Stimulated activated CD4-positive, alpha-beta T cell treated with anti-CD3 and anti-CD28 coated beads, Interleukin-1b, Interleukin-23, amount 100 ng/mL, for 4 hours (primary cell): ENCODE measurements at regions not wholly inside any gene's neighbourhood (a gene's known extent, or its start where the extent isn't known, plus 50 kb on each side); places are given as distances from the start of the nearest gene placed in this dataset.
"Not testable (repeated sequence)": the region's sequence is repeated elsewhere in the genome, so short reads cannot be mapped to it uniquely, and the experiment has no call there.

ENCODE experiments used
- DNase-seq, 2 donors: peaks; one replicate each; pipeline ENCODE4 v3.0.0-alpha.2; 2020; ENCODE audit warnings: low read depth in 2 of 2

DNA sequence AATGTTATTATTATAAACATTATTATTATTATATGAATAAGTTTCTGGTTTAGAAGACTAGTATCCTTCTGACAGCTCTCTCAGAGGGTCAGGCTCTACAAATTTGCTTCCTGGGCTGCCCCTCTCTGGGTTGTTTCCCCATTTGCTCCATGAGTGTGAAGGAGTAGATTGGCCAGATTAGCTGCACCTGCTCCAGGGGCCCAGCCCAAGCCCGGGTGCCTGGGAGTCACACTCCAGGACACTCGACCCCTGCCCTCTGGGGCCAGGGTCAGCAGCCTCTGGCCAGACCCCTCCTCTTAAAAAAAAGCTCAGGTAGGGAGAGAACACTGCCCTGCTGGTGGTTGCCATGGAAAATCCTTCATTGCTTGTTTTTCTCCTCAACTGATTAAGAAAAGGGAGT lies 169.0 kb upstream of the FOXD4L5 start:
- DNase-seq: not testable (repeated sequence)

DNA sequence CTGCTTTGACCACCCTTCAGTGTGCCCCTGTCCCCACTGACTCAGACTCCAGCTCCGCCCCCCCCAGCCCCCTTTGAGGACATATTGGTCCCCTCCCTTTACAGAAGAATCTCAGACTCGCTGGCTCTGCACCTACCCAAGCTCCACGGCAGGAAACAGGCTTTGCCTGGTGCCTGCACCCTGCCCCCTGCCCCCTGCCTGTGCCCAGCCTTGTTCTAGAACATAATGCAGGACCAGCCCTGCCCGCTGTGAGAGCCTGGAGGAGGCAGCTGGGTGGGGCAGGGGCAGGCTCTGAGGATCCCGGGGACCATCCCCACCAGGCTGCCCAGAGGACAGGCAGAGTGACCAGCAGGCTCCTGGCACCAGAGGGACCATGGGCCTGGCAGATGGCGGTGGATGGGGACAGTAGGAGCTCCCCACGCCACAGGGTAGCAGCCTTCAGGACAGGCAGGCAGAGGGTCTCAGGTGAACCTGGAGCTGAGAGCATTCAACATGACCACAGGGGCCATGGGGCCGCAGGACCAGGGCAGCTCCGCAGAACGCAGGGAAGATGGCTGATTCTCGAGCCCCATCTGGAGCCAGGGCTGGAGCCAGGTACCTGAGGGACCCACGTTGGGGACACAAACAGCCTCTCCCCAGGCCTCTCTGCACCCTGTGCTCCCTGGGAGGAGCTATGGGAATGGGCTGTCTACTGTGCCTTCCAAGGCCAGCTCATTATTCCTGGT lies 165.0 kb upstream of the FOXD4L5 start:
- not testable (repeated sequence) for DNase-seq

DNA sequence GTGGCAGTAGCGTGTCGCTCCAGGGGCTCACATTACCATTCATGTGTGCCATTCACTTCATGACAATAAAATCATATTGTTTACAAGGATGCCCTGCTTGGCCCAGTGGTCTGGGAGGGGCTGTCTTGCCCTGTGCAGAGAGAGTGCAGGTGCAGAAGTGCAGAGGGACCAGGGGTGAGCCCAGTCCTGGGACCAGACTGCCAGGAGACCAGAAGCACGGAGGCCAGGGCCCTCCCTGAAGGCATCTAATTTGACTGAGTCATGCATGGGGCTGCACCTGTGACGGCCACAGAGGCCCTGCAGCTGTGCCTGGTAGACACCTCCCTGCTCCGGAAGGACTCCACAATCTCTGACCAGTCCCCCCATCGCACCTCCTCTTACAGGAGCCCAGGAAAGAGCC lies 164.4 kb upstream of the FOXD4L5 start:
- DNase-seq: no peak

DNA sequence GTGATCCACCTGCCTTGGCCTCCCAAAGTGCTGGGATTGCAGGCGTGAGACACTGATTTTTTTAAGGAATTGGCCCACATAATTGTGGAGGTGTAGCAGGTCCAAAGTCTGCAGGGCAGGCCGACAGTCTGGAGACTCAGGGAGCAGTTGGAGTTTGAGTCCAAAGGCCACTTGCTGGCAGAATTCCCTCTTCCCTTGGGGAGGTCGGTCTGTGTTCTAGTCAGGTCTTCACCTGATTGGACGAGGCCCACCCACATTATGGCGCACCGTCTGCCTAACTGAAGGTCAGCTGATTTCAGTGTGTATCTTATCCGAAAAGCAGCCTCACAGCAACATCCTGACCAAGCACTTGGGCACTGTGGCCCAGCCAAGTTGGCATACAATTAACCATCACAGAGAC lies 162.1 kb upstream of the FOXD4L5 start:
- DNase-seq: not testable (repeated sequence)

DNA sequence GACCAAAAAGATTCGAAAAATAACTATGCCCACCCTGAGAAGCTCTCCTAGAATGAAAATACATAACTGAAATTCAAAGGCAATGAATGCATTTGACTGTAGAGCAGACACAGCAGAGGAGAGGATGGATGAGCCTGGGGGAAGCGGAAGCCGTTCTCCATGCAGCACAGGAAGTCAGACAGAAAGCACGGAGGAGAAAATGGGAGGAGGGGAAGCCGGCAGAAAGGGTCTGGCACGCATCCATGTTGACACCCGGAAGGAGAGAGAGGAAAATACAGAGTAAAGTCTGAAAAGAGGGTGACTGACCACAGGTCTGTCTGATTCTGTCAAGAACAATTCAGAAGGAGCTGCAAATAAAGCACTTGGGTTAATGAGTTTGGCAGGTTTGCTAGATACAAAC lies 161.0 kb upstream of the FOXD4L5 start:
- DNase-seq: not testable (repeated sequence)

DNA sequence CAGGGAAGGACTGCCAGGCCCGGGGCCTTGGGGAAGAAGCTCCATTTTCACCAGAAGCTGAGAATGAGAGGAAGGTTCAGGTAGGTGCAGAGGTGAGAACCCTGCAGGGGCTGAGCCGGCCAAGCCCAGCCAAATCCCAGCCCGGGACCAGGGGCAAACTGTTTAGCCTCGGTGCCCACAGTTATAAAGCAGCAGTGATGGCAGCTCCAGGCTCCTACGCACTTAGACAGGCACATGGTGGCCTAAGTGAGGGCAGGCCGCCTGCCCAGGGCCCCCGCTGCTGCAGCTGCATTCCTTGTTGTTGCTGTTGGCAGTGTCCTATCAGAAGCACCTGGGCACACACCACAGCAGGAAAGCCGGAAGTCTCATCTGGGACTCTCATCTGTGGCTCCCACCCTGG lies 159.9 kb upstream of the FOXD4L5 start:
- DNase-seq: no peak

DNA sequence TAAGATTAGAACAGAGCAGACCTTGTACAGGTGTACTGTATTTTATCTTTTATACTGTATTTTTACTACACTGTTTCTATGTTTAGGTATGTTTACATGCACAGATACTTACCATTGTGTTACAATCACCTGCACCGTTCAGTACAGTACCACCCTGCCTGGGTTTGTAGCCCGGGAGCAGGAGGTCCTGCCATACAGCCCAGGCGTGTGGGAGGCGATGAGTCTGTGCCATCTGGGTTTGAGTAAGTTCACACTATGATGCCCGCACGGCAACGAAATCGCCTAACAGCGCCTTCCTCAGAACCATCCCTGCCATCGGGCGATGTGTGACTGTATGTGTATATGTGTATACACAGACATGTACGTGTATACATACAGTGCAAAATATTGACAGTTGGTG lies 157.1 kb upstream of the FOXD4L5 start:
- DNase-seq: not testable (repeated sequence)

DNA sequence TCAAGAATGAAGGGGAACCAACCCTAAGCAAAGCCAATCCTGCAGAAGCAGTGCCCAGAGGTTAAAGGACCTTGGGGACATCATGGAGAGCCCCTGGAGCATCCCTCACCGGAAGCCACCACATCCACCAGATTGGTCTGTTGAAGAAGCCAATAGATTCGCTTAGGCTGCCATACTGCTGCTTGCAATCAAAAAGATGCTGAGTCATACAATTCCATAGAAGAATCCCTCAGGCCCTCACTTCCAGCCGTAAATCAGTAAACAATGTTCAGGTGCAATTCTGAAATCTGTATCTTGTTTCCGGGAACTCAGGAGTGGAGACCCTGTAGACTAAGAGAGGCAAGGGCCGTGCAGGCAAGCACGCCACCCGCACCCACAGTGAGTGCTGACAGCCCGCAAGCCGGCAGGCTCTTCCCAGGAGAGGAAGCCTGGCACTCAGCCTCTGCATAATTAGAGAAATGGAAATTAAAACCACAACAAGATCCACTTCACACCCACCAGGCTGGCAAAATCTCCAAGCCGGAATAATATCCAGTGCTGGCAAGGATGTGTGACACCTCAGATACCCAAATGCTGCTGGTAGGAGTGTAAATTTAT lies 156.4 kb upstream of the FOXD4L5 start:
- not testable (repeated sequence) for DNase-seq

DNA sequence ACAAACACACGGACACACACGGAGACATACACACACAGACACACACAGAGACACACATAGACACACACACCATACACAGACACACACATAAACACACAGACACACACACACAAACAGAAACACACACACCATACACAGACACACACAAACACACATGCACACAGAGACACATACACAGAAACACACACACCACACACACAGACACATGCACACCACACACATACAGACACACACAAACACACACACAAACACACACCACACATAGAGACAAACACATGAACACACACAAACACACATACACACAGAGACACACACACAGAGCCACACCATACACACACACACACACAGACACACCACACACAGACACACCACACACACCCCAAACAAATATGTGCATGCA lies 152.7 kb upstream of the FOXD4L5 start:
- DNase-seq: no peak

DNA sequence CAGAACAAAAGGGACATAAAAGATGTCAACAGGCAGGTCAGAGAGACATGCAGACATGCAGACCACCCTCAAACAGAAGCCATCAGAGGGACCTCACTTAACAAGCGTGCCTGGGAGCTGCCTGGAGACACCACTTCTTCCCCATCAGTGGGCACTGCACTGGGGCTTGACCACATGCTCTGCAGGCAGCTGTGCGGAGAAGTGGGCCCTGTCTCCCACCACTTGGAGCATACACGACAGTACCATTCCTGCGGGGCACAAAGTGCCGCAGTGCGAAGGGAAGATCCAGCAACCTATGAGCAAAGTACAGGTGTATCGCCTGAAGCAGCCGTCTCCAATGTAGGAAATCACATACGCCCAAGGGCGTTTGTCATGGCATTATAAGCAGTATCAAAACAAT lies 150.5 kb upstream of the FOXD4L5 start:
- DNase-seq: no peak

DNA sequence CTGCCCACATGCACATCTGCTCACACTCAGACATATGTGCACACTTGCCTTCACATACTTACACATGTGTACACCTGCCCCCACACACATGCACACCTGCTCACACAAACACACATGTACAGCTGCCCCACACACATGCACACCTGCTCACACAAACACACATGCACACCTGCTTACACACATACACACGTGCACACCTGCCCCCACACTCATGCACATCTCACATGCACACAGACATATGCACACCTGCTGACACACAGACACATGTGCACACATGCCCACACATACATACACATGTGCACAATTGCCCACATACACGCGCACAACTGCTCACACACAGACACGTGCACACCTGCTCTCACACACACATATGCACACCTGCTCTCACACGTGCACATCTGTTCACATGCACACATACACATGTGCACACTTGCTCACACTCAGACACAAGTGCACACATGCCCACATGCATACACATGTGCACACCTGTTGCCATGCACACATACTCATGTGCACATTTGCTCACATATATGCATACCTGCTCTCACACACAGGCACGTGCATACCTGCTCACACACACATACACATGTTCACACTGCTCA lies 147.8 kb upstream of the FOXD4L5 start:
- DNase-seq: no peak

DNA sequence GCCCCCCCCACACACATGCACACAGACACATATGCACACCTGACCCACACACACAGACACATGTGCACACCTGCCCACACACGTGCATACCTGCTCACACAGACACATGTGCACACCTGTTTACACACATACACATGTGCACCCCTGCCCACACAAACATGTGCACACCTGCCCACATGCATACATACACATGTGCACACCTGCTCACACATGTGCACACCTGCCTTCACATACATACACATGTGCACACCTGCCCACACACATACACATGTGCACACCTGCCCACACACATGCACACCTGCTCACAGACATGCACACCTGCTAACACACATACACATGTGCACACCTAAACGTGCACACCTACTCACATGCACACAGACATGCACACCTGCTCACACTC lies 147.0 kb upstream of the FOXD4L5 start:
- no peak for DNase-seq

DNA sequence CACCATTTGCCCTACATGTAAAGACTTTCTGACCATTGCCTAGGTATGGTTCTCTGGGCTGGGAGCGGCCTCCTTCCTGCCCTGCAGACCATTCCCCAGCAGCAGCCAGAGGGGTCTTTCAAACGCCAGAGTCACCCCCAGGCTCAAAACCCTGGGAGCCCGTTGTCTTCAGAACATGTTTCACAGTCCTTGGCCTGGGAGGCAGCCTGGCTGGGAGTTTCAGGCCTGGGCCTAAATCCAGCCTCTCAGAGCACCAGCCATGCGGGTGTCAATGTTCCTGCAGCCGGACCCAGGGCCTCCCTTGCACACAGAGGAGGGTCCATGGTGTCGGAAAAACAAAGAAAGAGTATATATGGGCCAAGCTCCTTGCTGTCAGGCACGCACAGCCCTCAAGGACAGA lies 145.2 kb upstream of the FOXD4L5 start:
- no peak for DNase-seq

DNA sequence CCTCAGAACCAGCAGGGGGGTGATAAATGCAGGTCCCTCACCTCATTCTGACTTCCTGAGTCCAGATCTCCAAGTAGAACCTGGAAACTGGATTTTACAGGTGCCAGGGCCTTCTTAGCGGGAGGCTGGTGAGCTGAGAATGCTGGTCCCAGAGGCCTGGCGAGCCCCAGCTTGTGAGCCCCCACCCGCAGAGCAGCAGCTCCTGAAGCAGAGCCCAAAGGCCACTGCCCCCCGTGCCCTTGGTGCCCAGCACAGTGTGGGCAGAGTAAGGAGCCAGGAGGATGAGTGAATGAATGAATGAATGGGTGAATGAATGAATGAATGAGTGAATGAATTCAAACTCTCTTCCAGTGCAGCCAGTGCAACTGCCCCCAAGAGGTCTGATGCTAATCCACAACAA lies 142.4 kb upstream of the FOXD4L5 start:
- not testable (repeated sequence) for DNase-seq

DNA sequence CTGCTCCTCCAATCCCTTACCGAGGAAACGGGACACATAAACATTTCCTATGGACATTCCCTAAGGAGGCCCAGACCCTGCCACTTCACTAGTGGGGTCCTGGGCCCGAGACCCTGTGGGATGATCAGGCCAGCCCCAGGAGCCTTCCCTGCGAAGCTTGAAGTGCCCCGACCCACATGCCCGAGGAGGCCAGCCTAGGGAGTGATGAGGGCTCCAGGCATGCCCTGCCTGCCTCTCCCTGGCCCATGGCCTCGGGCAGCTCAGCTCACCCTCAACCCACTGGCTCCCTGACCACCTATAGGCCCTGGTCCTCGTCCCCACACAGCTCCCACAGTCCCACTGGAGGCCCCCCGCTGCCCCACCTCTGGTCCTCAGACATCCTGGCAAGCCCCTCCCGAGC lies 141.8 kb upstream of the FOXD4L5 start:
- not testable (repeated sequence) for DNase-seq

DNA sequence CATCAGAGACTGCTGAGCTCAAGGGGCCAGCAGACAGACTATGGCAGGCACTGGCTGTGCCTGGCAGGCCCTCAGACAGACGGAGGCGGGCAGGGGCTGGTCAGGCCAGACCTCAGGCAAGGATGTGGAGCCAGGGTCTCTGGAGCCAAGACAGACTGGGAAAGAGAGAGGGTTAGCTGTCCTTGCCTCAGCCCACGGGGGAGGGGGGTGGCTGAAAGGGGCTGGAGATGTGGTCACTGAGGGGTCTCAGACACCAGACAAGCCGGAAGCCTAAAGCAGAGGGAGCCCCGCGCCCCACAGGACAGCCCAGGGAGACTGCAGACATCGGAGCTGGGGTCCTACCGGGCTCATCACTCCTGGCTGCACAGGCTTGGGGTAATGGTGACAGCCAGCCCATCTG lies 141.2 kb upstream of the FOXD4L5 start:
- no peak for DNase-seq

DNA sequence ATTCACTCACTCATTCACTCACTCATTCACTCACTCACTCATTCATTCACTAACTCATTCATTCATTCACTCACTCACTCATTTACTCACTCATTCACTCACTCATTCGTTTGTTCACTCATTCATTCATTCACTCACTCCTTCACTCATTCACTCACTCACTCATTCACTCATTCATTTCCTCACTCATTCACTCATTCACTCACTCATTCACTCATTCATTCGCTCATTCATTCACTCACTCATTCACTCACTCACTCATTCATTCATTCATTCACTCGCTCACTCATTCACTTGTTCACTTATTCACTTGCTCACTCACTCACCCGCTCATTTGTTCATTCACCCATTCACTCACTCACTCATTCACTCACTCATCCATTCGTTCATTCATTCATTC lies 140.2 kb upstream of the FOXD4L5 start:
- DNase-seq: not testable (repeated sequence)

DNA sequence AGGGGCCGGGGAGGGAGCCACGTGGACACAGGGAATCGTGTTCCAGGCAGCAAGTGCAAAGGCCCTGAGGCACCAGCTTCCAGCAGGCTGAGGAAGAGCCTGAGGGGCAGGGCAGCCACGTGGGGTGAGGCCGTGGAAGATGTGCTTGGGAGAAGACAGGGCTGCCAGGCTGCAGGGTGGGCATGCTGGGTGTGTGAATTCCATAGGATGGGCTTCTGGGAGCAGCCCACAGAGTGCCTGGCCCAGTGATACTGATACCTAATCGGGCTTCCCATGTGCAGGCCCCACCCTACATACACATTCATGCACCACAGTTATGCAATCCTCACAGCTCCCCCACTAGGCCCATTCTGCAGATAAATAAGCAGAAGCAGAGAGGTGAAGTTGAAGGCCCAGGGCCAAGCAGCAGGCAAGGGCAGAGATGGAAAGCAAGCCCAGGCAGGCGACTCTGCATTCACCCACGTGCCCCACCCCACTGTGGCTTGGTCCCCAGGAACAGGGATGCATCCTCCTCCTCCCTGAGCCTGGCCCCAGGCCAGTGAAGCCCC lies 139.5 kb upstream of the FOXD4L5 start:
- not testable (repeated sequence) for DNase-seq

DNA sequence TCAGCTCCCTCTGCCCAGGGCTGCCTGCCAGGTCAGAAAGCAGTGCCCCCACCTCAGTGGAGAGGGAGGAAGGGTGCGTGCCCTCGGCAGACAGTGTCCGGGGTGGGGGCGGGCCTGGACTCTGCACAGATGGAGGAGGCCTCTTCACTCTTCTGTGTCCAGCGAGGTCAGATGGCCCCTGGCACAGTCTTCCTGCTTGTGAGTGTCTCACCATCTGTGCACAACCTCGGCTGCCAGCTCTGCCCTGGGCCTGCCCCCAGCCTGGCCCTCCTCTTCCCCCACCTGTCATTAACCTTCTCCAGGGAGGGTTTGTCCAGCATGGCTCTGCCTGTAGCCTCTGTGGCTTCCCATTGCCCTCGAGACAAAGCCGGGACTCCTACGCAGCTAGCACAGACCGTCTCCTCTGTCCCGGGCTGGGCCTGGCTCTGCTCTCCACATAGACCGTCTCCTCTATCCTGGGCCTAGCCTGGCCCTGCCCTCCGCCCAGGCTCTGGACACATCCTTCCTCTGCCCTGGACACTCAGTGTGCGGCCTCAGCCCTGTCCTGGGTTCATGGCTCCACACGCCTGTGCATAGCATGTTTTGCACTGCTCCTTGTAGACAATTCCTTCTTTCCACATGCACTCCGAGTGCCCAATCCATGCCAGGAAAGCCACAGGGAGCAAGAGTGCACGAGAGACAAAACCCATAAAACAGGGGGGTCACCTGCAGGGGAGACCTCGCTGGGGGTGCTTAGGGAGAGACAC lies 138.9 kb upstream of the FOXD4L5 start:
- not testable (repeated sequence) for DNase-seq

DNA sequence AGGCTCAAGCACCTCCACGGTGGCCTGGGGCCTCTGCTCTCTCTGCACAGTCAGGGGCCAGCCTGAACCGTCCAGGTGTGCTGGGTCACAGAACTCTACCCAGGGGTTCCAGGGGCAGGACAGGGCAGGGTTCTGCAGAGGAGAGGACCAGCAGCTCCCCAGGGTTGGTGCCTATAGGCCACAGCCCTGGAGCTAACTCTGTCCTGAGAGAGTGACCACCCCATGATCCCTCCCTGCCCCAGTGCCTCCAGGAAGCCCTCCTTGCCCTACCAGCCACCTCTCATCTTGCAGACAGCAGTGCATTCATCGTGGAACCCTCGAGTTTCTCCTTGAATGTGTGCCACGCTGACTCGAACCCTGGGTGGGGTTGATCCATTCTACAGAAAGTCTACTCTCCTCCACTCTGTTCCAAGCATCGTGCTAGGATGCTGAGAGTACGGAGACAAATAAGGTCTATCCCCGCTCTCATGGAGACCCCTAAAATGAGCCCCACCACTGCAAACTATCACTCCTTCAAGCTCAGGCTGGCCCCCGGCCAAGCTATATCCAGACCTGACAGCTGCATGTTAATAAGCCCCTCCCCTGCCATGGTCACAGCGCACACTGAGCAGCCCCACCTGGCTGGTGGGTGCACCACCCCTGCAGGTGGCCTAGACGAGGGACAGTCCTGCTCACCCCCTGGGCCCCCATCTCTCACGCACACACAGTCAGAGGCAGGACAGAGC lies 138.1 kb upstream of the FOXD4L5 start:
- DNase-seq: not testable (repeated sequence)

DNA sequence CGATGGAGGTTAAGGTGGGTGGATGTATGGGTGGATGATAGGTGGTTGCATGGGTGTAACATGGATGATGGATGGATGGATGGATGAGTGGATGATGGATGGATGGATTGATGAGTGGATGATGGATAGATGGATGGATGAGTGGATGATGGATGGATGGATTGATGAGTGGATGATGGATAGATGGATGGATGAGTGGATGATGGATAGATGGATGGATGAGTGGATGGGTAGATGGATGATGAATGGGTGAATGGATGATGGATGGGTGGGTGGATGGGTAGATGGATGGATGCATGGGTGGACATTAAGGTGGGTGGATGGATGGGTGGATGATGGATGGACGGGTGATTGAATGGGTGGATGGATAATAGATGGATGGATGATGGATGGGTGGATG lies 136.5 kb upstream of the FOXD4L5 start:
- not testable (repeated sequence) for DNase-seq

DNA sequence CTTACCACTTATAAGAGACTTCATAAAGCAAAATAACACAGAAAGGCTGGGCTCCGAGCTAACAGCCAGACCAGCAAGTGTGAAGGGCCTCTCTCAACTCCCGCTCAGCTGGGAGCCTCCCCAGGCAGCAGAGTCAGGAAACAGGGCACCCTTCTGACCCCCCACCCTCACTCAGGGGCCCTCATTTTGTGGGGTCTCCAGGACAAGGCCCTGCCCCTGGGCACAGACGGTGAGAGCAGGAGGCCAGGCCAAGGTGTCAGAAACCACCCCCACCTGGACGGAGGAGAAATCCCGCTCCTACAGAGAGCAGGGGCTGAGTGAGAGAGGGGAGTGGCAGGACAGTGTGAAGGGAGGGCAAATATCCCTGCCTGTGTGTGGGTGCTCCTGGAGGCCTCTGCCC lies 135.8 kb upstream of the FOXD4L5 start:
- DNase-seq: no peak
